ENCODE measurements at regions not wholly inside any gene's neighbourhood (a gene's known extent, or its start where the extent isn't known, plus 50 kb on each side); places are given as distances from the start of the nearest gene placed in this dataset.
"Not testable (repeated sequence)": the region's sequence is repeated elsewhere in the genome, so short reads cannot be mapped to it uniquely, and the experiment has no call there.

DNA sequence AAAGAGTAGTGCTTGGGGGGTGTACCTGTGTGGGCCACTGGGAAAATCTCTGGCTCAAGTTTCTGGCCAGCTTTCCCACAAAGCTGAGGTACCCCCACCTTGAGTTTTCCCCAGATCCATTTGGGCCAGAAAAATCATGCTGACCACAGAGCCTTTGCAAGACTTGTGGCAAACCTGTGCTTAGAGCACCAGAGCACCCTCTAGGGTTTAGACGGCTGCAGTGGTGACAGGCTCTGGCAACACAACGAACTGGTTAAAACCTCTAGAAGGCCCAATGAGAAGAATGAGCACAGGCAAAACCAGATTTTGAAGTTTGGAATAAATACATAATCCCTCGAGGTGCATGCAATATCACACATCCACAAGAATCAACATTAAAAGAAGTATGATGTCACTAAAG is 290.7 kb upstream of the FOLH1 start:
- DNase-seq (ENCODE audit: extremely low read depth in 1 of 11, low read depth in 9 of 11, low spot score in 4 of 11) = no peak

DNA sequence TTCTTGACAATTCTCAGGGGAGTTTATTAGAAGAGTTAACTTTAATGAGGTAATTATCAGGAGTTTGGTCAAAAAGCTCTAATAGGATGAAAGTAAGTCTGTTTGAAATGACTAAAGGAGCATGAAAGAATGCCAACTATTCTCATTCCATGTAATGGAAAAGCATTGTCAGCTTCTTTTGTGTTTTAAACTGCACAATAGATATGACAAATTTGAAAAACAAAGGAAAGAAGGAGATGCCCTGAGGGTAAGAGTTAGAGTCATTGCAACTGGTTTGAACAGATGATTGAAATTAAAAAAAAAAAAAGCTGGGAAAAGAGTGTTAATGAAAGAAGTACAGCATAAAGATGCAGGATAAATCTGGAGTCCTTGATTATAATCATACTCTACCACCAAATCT is 296.8 kb upstream of the FOLH1 start:
- no peak for DNase-seq (ENCODE audit: extremely low read depth in 1 of 11, low read depth in 9 of 11, low spot score in 4 of 11)

DNA sequence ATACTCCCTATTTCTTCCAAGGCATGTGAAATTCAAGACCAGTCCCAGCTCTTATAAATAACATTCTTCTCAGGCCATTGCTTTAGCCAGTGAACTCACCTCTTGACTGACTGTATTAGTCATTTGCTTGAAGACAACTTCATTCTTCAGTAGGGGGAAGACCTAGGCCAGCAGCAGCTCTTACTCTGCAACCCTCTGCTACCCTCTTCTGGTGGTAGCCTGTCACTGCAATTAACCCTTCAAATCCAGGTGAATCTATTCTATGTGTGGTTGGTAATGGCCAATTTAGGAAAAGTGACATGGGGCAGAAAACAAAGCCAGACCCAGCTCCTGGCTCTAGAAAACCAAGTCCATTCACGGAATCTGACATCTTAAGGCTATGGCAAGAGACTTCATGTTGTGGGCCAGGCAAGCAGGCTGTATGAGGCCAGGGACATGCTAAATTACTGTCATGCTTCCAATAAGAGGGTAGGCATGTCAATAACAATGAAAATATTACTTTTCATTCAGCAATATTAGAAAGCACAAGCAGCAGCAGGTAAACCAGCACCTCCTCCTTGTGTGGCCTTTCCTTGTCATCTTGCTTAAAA is 317.9 kb upstream of the FOLH1 start:
- DNase-seq (ENCODE audit: extremely low read depth in 1 of 11, low read depth in 9 of 11, low spot score in 4 of 11) = peak in 4 of 11 donors; percentile 0 to 1 (median 0)

DNA sequence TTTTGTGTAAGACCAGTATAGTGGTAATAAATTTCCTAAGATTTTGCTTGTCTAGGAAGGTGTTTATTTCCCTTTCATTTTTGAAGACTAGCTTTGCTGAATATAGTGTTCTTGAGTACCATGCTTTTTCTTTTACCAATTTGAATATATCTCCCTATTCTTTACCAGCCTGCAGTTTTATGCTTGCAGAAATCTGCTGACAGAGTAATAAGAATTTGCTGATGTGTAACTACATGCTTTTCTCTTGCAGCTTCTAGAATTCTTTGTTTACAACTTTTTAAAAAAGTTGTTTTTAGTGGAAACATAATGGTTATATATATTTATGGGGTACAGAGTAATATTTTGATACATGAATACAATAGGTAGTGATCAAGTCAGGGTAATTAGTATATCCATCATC is 324.8 kb upstream of the FOLH1 start:
- no peak for DNase-seq (ENCODE audit: extremely low read depth in 1 of 11, low read depth in 9 of 11, low spot score in 4 of 11)

DNA sequence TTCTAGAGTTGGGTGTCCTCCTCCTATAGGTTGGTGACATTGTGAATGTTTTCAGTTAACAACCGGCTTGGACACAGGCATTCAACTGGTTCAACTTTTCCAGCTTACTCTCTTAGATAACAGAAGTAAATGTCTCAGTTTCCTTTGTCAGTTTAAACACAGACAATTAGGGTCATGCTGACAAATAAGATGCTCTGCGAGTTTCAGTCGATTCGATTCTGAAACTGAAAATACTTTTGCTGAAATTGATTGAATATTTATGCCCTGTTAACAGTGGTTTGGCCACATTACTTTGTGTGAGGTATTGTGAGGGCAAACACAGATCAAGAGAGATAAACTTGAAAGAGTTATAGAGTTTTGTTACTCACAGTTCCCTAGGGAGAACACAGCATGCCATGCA is 330.5 kb upstream of the FOLH1 start:
- DNase-seq (ENCODE audit: extremely low read depth in 1 of 11, low read depth in 9 of 11, low spot score in 4 of 11) = not testable (repeated sequence)

DNA sequence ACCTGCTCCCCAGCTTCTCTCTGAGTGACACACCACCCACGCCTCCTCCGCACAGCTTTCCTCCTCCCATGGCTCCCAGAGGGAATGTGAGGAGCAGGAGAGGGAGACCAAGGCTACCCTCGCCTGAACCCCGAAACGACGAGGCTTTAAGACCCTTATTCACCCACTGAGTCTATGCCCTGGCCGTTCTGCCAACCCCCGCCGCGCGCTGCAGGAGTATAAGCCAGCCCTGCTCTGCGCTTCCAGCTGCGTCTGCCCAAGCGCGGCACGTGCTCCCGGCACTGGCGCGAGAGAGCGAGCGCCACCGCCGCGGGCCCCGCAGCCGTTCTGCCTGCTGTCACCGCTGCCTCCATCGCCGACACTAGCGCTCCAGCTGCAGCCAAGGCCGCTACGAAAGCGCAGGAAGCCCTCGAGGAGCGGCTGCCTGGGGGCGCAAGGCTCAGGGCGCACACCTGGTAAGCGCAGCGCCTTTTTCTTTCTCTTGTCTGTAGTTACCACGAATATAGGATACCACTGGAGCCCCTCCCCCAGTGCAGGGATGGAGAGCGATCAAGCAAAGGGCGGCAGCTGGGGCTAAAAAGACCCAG is 350.0 kb upstream of the FOLH1 start:
- DNase-seq (ENCODE audit: extremely low read depth in 1 of 11, low read depth in 9 of 11, low spot score in 4 of 11) = not testable (repeated sequence)

DNA sequence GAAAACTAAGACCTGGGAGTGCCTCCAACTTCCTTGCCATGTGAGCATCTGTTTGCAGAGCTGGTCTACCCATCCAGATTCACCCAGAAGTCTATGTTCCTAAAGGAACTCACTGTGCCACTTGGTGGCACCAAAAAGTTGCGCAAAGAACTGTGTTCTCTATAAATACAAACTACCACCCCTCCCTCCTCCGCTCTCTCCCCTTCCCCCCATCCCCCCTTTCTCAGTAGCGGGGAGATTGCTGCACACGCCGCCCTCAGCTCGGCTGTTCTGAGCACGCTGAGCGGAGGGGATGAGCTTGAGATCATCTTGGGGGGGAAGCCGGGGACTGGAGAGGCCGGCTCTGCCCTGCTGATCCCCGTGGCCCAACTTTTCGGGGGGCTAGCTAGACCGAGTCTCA is 352.2 kb upstream of the FOLH1 start:
- DNase-seq (ENCODE audit: extremely low read depth in 1 of 11, low read depth in 9 of 11, low spot score in 4 of 11) = not testable (repeated sequence)

DNA sequence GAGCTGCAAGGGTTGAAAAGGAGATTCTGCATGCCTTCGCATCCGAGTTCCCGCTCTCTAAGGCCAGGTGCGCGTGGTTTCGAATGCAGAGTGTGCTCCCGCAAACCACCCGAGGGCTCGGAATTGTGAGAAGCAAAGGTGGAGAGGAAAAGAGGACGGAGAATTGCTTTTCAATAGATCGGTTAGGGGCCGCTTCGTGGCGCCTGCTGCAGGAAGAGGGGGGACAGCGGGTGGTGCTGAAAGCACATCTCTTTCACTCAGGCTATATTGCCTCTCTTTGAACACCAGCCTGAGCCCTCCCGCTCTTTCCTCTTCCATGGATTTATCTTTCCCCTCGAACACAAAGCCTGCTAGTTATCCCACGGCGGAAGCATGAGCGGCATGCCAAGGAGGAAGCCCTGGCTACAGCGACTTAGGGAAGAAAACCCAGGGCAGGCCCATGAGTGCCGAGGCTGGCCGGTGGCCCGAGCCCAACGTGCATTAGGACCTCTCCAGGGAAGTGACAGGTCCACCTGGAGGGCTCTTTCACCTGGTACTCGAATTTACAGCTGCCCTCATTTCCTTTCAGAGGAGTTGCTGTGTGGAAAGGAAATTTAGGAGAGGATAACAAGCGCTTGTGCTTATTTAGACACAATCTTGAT is 353.0 kb upstream of the FOLH1 start:
- DNase-seq (ENCODE audit: extremely low read depth in 1 of 11, low read depth in 9 of 11, low spot score in 4 of 11) = not testable (repeated sequence)

DNA sequence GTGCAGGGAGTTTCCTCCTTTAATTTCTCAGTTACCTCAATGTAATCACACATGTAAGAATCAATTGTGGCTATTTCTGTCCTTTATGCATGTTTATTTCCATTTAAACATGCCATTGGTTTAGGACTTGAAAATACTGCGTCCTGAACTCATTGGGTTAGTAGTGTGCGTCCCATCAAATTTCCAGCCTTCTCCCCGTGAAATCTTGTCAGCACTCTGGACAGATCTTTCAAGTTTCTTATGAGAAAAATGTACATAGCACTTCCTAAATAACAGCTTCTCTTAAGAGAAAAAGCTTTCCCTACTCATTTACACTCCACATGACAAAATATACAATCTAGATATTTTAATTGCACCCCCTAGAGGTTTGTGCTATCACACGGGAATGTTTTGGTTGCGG is 353.9 kb upstream of the FOLH1 start:
- not testable (repeated sequence) for DNase-seq (ENCODE audit: extremely low read depth in 1 of 11, low read depth in 9 of 11, low spot score in 4 of 11)

DNA sequence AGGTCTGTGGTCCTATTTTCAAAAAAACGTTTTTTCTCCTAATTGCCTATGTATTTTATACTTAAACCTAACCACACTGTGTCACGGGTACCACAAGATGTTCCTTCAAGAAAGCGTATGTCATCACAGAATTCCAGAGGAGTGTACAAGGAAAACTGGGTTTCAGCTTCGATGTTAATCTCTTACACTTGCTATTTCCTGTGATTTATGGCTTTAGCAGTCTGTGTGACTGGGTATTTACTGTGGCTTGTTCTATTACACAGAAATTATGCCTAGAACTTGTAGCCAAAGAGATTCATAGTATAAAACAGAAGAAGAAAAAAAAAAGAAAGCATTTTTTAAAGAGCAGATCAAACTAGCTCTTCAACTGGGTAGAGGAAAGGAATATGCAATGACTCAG is 371.1 kb upstream of the FOLH1 start:
- not testable (repeated sequence) for DNase-seq (ENCODE audit: extremely low read depth in 1 of 11, low read depth in 9 of 11, low spot score in 4 of 11)

DNA sequence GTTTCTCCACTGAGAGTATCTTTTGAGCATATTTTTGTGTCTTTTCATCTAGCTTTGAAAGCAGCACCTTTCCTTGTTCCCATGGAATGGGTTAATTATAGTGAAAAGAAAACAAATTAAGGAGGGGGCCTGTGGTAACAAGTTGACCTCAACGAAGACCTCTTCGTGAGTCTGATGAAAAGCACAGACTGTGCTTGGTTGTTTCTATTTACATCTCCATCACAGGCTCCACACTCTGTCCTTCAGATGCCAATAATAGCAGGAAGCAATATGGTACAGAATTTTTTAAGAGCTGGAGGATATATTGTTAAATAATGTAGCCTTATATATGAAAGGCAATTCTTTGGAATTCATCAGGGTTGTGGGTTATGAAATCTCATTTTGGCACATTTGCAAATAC is 366.7 kb upstream of the OR4C13 start:
- not testable (repeated sequence) for DNase-seq (ENCODE audit: extremely low read depth in 1 of 11, low read depth in 9 of 11, low spot score in 4 of 11)

DNA sequence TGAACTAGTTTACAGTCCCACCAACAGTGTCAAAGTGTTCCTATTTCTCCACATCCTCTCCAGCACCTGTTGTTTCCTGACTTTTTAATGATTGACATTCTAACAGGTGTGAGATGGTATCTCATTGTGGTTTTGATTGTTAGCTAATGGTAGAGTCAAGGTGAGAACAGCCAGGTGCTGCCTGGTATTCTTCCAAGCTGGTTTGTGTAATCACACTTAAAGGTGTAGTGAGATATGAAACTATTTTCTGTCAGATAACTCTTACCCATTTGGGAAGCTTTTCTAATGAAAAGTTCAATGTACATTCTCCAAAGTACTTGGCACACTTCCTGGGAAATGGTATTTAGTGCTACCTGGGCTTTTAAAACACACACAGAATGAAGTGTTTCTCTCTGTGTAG is 343.3 kb upstream of the OR4C13 start:
- not testable (repeated sequence) for DNase-seq (ENCODE audit: extremely low read depth in 1 of 11, low read depth in 9 of 11, low spot score in 4 of 11)

DNA sequence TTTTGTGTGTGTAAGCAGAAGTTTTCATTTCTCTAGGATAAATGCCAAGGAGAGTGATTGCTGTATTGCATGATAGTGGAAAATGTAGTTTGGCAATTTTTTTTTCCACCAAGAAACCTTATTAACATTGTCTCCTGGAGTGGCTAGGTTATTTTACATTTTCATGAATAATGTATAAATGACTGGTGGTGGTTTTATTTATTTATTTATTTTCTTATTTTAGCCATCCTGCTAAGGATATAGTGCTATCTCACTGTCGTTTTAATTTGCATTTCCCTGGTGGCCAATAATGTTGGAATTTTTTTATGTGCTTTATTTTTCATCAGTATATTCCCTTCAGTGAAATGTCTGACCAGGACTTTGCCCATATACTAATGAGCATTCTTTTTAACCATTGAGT is 328.3 kb upstream of the OR4C13 start:
- DNase-seq (ENCODE audit: extremely low read depth in 1 of 11, low read depth in 9 of 11, low spot score in 4 of 11) = not testable (repeated sequence)

DNA sequence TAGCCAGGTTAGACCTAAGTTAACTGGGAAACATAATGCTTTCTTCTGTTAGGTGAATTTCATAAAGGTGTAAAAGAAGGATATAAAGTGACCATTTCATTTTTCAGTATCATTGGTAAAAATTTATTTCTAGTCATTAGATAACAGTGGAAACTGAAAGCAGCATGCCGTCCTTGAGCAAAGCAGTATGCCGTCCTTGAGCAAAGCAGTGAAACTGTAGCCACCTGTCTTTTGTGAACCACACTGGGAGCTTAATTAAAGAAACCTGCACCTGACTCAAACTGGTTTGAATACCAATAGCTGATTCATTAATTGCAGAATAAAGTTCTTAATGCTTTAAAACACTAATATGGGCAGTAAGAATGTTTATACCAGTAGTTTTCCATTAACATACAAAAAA is 281.5 kb upstream of the OR4C13 start:
- not testable (repeated sequence) for DNase-seq (ENCODE audit: extremely low read depth in 1 of 11, low read depth in 9 of 11, low spot score in 4 of 11)

DNA sequence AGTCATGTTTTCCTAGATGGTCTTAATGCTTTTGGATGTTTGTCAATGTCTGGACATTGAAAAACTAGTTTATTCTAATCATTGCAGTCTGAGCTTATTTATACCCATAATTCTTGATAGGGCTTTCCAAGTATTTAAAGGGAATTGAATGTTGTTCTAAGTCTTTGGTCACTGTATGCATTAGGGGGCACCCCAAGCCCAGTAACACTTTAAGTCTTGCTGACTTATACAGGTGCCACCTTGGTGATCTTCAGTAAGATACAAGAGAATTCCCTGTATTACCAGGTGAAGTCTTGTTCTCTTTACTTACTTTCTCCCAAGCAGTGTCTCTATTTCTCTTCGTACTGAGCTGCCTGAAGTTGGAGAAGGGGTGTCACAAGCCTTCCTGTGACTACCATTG is 250.1 kb upstream of the OR4C13 start:
- not testable (repeated sequence) for DNase-seq (ENCODE audit: extremely low read depth in 1 of 11, low read depth in 9 of 11, low spot score in 4 of 11)

DNA sequence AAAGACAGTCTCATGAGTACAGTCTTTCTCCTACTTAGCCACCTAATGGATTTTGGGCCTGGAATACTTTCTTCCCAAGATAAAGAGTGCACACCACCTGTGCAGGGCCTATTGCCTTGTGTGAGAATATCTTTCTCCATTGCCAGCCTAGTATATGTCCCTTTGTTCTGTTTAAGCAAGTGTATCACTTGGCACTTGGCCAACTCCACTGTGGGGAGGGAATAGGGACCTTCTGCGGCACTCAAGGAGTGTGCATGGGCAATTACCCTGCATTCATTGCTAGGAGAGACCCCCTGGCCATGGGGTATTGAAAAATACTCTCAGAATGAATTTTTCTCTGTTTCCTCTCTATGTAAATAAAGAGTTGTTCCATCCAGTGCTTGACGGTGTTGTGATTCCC is 201.7 kb upstream of the OR4C13 start:
- not testable (repeated sequence) for DNase-seq (ENCODE audit: extremely low read depth in 1 of 11, low read depth in 9 of 11, low spot score in 4 of 11)

DNA sequence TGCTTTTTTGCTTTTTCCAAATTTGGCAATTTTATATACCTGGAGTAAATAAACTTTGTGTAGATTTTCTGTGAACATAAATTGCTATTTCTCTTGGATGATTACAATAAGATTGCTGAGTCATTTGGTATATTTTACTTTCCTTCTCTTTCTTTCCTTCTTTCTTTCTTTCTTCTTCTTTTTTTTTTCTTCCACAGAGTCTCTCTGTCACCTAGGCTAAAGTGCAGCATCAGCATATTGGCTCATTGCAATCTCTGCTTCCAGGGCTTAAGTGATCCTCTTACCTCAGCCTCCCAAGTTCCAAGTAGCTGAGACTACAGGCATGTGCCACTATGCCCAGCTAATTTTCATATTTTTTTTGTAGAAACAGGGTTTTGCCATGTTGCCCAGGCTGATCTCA is 201.2 kb upstream of the OR4C13 start:
- not testable (repeated sequence) for DNase-seq (ENCODE audit: extremely low read depth in 1 of 11, low read depth in 9 of 11, low spot score in 4 of 11)

DNA sequence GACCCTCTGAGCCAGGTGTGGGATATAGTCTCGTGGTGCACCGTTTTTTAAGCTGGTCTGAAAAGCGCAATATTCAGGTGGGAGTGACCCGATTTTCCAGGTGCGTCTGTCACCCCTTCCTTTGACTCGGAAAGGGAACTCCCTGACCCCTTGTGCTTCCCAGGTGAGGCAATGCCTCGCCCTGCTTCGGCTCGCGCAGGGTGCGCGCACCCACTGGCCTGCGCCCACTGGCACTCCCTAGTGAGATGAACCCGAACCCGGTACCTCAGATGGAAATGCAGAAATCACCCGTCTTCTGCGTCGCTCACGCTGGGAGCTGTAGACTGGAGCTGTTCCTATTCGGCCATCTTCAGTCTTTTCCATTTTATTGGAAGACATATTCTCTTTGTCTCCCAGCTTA is 171.4 kb upstream of the OR4C13 start:
- not testable (repeated sequence) for DNase-seq (ENCODE audit: extremely low read depth in 1 of 11, low read depth in 9 of 11, low spot score in 4 of 11)

DNA sequence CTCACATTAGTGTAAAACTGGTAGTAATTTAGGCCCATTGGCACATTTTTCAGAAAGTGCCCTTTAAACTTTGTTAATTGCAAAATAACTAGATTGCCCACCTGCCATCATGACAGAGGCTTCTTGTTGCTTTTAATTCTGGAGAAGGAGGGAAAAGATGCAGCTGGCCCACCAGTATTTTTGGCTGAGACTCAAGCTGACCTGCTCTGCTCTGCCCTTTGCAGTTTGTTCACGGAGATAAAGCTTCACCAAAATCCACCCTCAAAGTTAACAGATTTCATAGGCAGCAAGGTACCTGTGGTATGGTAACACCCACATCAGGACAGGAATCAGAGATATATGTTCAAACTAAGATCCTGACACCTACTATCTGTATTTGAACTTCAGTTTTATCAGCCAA is 170.2 kb upstream of the OR4C13 start:
- not testable (repeated sequence) for DNase-seq (ENCODE audit: extremely low read depth in 1 of 11, low read depth in 9 of 11, low spot score in 4 of 11)

DNA sequence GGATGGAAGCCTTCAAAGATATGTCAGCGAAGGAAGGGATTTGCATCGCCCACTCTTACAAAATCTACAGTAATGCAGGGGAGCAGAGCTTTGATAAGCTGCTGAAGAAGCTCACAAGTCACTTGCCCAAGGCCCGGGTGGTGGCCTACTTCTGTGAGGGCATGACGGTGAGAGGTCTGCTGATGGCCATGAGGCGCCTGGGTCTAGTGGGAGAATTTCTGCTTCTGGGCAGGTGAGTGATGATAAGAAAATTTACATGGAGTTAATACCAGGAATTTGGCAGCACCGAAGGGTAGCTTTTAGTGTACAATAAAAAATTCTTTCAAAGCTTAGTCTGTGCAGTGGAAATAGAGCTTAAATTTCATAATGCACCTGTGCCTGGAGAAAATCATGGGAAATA is 168.3 kb upstream of the OR4C13 start:
- not testable (repeated sequence) for DNase-seq (ENCODE audit: extremely low read depth in 1 of 11, low read depth in 9 of 11, low spot score in 4 of 11)

DNA sequence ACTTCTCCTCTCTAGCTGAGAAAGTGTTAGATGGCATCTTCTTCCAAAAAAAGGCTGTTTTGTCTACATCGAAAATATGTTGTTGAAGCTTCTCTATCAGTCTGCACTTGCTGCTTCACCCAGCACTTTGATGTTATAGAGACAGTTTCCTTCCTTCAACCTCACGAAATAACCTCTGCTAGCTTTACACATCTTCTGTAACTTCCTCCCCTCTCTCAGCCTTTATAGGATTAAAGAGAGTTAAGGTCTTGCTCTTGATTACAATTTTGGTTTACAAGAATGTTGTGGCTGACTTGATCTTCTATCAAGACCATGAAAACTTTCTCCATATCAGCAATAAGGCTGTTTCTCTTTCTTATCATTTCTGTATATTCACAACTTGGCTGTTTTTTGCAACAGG is 162.4 kb upstream of the OR4C13 start:
- DNase-seq (ENCODE audit: extremely low read depth in 1 of 11, low read depth in 9 of 11, low spot score in 4 of 11) = not testable (repeated sequence)

Data from renal cortex interstitium (tissue), 11 donors.